CD4-positive, alpha-beta T cell (primary cell): ENCODE measurements at regions not wholly inside any gene's neighbourhood (a gene's known extent, or its start where the extent isn't known, plus 50 kb on each side); places are given as distances from the start of the nearest gene placed in this dataset.

Experiments used
- ATAC-seq: fragments of 200-7000 bp; cut with Tn5 transposase; one replicate; pipeline ENCODE4 v1.10.0; 2022; ENCODE audit warnings: mild to moderate bottlenecking; ENCODE audit not compliant: poor library complexity
- CTCF ChIA-PET: fragments of 350-600 bp; sonication (Branson Sonifier 250); formaldehyde crosslinking; loops from one replicate; lab custom pipeline; 2021; ENCODE audit warnings: antibody characterized with exemption, inconsistent platforms; lab: Charles Lee
- POLR2A ChIA-PET: fragments of 350-600 bp; sonication (Branson Sonifier 250); formaldehyde crosslinking; loops from one replicate; lab custom pipeline; 2021; ENCODE audit warnings: antibody characterized with exemption, inconsistent platforms; lab: Charles Lee
- DNase-seq, 14 experiments: peaks; one replicate each; pipeline ENCODE4 v3.0.0-alpha.2; 2013 to 2020; ENCODE audit warnings: mixed read lengths in 2 of 14
- H3K27ac ChIP-seq, 2 donors: one replicate each; pipeline versions ENCODE4 v1.5.1 to v1.7.0; 2013; ENCODE audit warnings: low read length in 2 of 2, low read depth in 1 of 2, mild to moderate bottlenecking in 1 of 2
- H3K27me3 ChIP-seq, 2 experiments: 1 replicate in 1 of 2; 2 replicates in 1 of 2; pipeline versions ENCODE4 v1.6.1 to v1.7.0; 2013; ENCODE audit warnings: low read length in 2 of 2, control low read depth in 1 of 2, mild to moderate bottlenecking in 1 of 2, moderate library complexity in 1 of 2; ENCODE audit not compliant: insufficient read depth in 2 of 2, control insufficient read depth in 1 of 2
- H3K36me3 ChIP-seq: one replicate; pipeline ENCODE4 v1.6.1; 2013; ENCODE audit warnings: low read length, control low read depth; ENCODE audit not compliant: insufficient read depth
- H3K4me1 ChIP-seq: one replicate; pipeline ENCODE4 v1.6.1; 2013; ENCODE audit warnings: low read length, control low read depth; ENCODE audit not compliant: insufficient read depth
- H3K4me3 ChIP-seq: one replicate; pipeline ENCODE4 v1.5.1; 2013; ENCODE audit warnings: mild to moderate bottlenecking, low read length, moderate library complexity
- H3K9me3 ChIP-seq, 2 experiments: 1 replicate in 1 of 2; 2 replicates in 1 of 2; pipeline versions ENCODE4 v1.6.1 to v1.7.0; 2013; ENCODE audit warnings: low read length in 2 of 2, mild to moderate bottlenecking in 2 of 2, control low read depth in 1 of 2, moderate library complexity in 1 of 2; ENCODE audit not compliant: control insufficient read depth in 1 of 2, insufficient read depth in 1 of 2
- H3K27ac Mint-ChIP-seq: one replicate; pipeline ENCODE4 v1.8.0; 2020; ENCODE audit warnings: mixed read lengths
- H3K27me3 Mint-ChIP-seq: one replicate; pipeline ENCODE4 v1.8.0; 2021; ENCODE audit warnings: mixed read lengths
- H3K36me3 Mint-ChIP-seq: one replicate; pipeline ENCODE4 v1.8.0; 2021; ENCODE audit warnings: low read depth, mixed read lengths
- H3K4me1 Mint-ChIP-seq: one replicate; pipeline ENCODE4 v1.8.0; 2021; ENCODE audit warnings: low read depth, mixed read lengths
- H3K4me3 Mint-ChIP-seq: one replicate; pipeline ENCODE4 v1.8.0; 2020; ENCODE audit warnings: mild to moderate bottlenecking, mixed read lengths
- H3K9me3 Mint-ChIP-seq: one replicate; pipeline ENCODE4 v1.8.0; 2020; ENCODE audit warnings: mixed read lengths
- CTCF ChIP-seq: fragments of 200-600 bp; IDR thresholded peaks from one replicate; pipeline ENCODE4 v1.8.0; 2022; ENCODE audit warnings: antibody characterized with exemption, mild to moderate bottlenecking
- intact Hi-C, 2 experiments: fragments of 100-400 bp; cut with DNase I in 1 of 2; cut with micrococcal nuclease in 1 of 2; formaldehyde crosslinking; loops; one replicate each; pipeline versions ENCODE4 v1.15.1 to v1.9.0; 2023 to 2025; cut with DNase I, micrococcal nuclease

- Mint-ChIP-seq H3K27ac (no peak overlapping the region), H3K4me1 (no peaks in the 10 kb centered on the region), H3K36me3 (no peaks in the 10 kb centered on the region), H3K9me3 (no peaks in the 10 kb centered on the region), H3K4me3 (no peak overlapping the region), H3K27me3 (no peaks in the 10 kb centered on the region)
- Histone ChIP-seq H3K27me3 (no peaks in the 10 kb centered on the region), H3K4me3 (no peak overlapping the region), H3K4me1 (no peaks in the 10 kb centered on the region), H3K36me3 (no peaks in the 10 kb centered on the region), H3K9me3 (no peaks in the 10 kb centered on the region), H3K27ac (no peak overlapping the region)
- TF ChIP-seq CTCF = no peak
- CTCF ChIA-PET = no interaction called here
- ATAC-seq (no peak), DNase-seq (no peak)
- POLR2A ChIA-PET = no interaction called here
- intact Hi-C loops = no loop called here
Measured at GRCh38 chr12:11517080-11517479, 121.7 kb upstream of the PRB2 start.

GRCh38 chr12:11524446-11524845 is 125.0 kb upstream of the ETV6 start:
- ChIA-PET POLR2A (no interaction called here), CTCF (no interaction called here)
- ATAC-seq = no peak
- H3K4me3 ChIP-seq = no peak overlapping the region
- Mint-ChIP-seq H3K9me3 (no peaks in the 10 kb centered on the region), H3K27me3 (no peaks in the 10 kb centered on the region), H3K27ac (no peak overlapping the region), H3K4me1 (no peaks in the 10 kb centered on the region), H3K36me3 (no peaks in the 10 kb centered on the region), H3K4me3 (no peak overlapping the region)
- H3K27me3 ChIP-seq = no peaks in the 10 kb centered on the region
- intact Hi-C loops = no loop called here
- DNase-seq = no peak
- H3K9me3 ChIP-seq = no peaks in the 10 kb centered on the region
- no peak overlapping the region for H3K27ac ChIP-seq
- no peaks in the 10 kb centered on the region for H3K4me1 ChIP-seq
- TF ChIP-seq CTCF = no peak
- H3K36me3 ChIP-seq = no peaks in the 10 kb centered on the region

GRCh38 chr12:11534064-11534463 is 115.4 kb upstream of the ETV6 start:
- CTCF ChIA-PET = no interaction called here
- no peaks in the 10 kb centered on the region for H3K9me3 Mint-ChIP-seq
- no peaks in the 10 kb centered on the region for H3K36me3 Mint-ChIP-seq
- H3K9me3 ChIP-seq = peaks cover 0 to 6% of the 10 kb centered on the region in 2 experiments
- H3K36me3 ChIP-seq = no peaks in the 10 kb centered on the region
- TF ChIP-seq CTCF = no peak
- no peak for ATAC-seq
- no peaks in the 10 kb centered on the region for H3K4me1 Mint-ChIP-seq
- no peak overlapping the region for H3K4me3 Mint-ChIP-seq
- no peak for DNase-seq
- H3K27me3 Mint-ChIP-seq = peaks cover 8% of the 10 kb centered on the region
- no peak overlapping the region for H3K4me3 ChIP-seq
- H3K27ac Mint-ChIP-seq = no peak overlapping the region
- intact Hi-C loops = no loop called here
- H3K4me1 ChIP-seq = no peaks in the 10 kb centered on the region
- H3K27ac ChIP-seq = no peak overlapping the region
- peaks cover 0 to 2% of the 10 kb centered on the region in 2 experiments for H3K27me3 ChIP-seq
- POLR2A ChIA-PET = interaction anchor here (0.6 kb wide), 1 partner anchor 925 kb away, joined by 3 read pairs; no protein-coding TSS in a partner anchor
